ENCODE measurements at regions not wholly inside any gene's neighbourhood (a gene's known extent, or its start where the extent isn't known, plus 50 kb on each side); places are given as distances from the start of the nearest gene placed in this dataset.

- TF ChIP-seq MAX (IDR thresholded peaks at IDR 0.05) (no peak), TAF1 (IDR thresholded peaks at IDR 0.05; ENCODE audit: low read depth) (no peak), EP300 (IDR thresholded peaks at IDR 0.05; ENCODE audit: borderline replicate concordance) (no peak), REST (IDR thresholded peaks at IDR 0.05; ENCODE audit: low read depth) (no peak), TCF12 (IDR thresholded peaks at IDR 0.05; ENCODE audit: low read depth) (no peak)
Observed at GRCh38 chr5:125743939-125744338, 679.3 kb upstream of the GRAMD2B start.
